Endothelial cell of umbilical vein (primary cell): ENCODE measurements at regions not wholly inside any gene's neighbourhood (a gene's known extent, or its start where the extent isn't known, plus 50 kb on each side); places are given as distances from the start of the nearest gene placed in this dataset.

ENCODE experiments used
- BruUV-seq: library from RNA; stranded (reverse); fragments of 400-500 nt; replicated peaks from 2 replicates; lab custom pipeline; 2021; lab: Mats Ljungman, UMichigan
- CTCF ChIA-PET: fragments of 300-600, 350-600 bp; sonication (Branson Sonifier 250); formaldehyde crosslinking; loops from one replicate; lab custom pipeline; 2021; ENCODE audit warnings: antibody characterized with exemption, inconsistent platforms; lab: Charles Lee
- POLR2A ChIA-PET: fragments of 300-600, 350-600 bp; sonication (Branson Sonifier 250); formaldehyde crosslinking; loops from one replicate; lab custom pipeline; 2021; ENCODE audit warnings: antibody characterized with exemption, inconsistent platforms; lab: Charles Lee
- DNase-seq: peaks from one replicate; pipeline ENCODE4 v3.0.0-alpha.2; 2011; ENCODE audit warnings: low read depth, low spot score
- FAIRE-seq: peaks from 2 replicates; lab custom pipeline; 2011; peaks lifted over from hg19 to GRCh38; lab: Jason Lieb, UNC
- H2AFZ ChIP-seq: 2 replicates; pipeline ENCODE4 v1.6.0; 2012; ENCODE audit warnings: low read depth, low read length, control low read depth, inconsistent platforms
- H3K27ac ChIP-seq: 2 replicates; pipeline ENCODE4 v1.5.1; 2011; ENCODE audit warnings: low read depth, mild to moderate bottlenecking, control low read depth, low read length, moderate library complexity; ENCODE audit not compliant: insufficient read depth
- H3K27me3 ChIP-seq, 2 experiments: 2 replicates each; pipeline versions ENCODE4 v1.6.0 to v1.6.1; 2011; ENCODE audit warnings: low read length in 2 of 2, mixed read lengths in 1 of 2; ENCODE audit not compliant: control insufficient read depth in 2 of 2, insufficient read depth in 2 of 2
- H3K36me3 ChIP-seq, 2 experiments: 2 replicates in 1 of 2; 3 replicates in 1 of 2; pipeline ENCODE4 v1.5.1; 2011; ENCODE audit warnings: low read length in 2 of 2, mild to moderate bottlenecking in 1 of 2, moderate library complexity in 1 of 2; ENCODE audit not compliant: control insufficient read depth in 2 of 2, insufficient read depth in 2 of 2; ENCODE audit errors: extremely low read depth in 1 of 2
- H3K4me1 ChIP-seq: 3 replicates; pipeline ENCODE4 v1.5.1; 2011; ENCODE audit warnings: mild to moderate bottlenecking, low read length; ENCODE audit not compliant: control insufficient read depth, insufficient read depth; ENCODE audit errors: extremely low read depth
- H3K4me2 ChIP-seq: 2 replicates; pipeline ENCODE4 v1.6.1; 2011; ENCODE audit warnings: low read length, control low read depth, mixed read lengths; ENCODE audit not compliant: insufficient read depth
- H3K4me3 ChIP-seq, 3 experiments: fragments of 200-600 bp in 1 of 3; sonication (generic), shearing (Covaris generic) in 1 of 3; replicated peaks in 1 of 3; 2 replicates each; pipeline ENCODE4 v1.5.1; 2011 to 2016; ENCODE audit warnings: control low read depth in 3 of 3, low read length in 3 of 3, mild to moderate bottlenecking in 2 of 3, inconsistent platforms in 1 of 3, low read depth in 1 of 3, moderate library complexity in 1 of 3; ENCODE audit not compliant: insufficient read depth in 1 of 3
- H3K79me2 ChIP-seq: 2 replicates; pipeline ENCODE4 v1.6.0; 2012; ENCODE audit warnings: low read length, inconsistent platforms; ENCODE audit not compliant: control insufficient read depth, insufficient read depth
- H3K9ac ChIP-seq: replicated peaks from 2 replicates; pipeline ENCODE3; 2011; ENCODE audit warnings: low read length, control low read depth; ENCODE audit not compliant: insufficient read depth; ENCODE audit errors: extremely low read depth
- H3K9me1 ChIP-seq: replicated peaks from 3 replicates; pipeline ENCODE4 v1.6.0; 2011; ENCODE audit warnings: mild to moderate bottlenecking, low read length; ENCODE audit not compliant: control insufficient read depth, insufficient read depth; ENCODE audit errors: extremely low read depth
- H3K9me3 ChIP-seq: replicated peaks from 2 replicates; pipeline ENCODE4 v1.5.1; 2012; ENCODE audit warnings: low read length, inconsistent platforms; ENCODE audit not compliant: control insufficient read depth, insufficient read depth
- H4K20me1 ChIP-seq: replicated peaks from 2 replicates; pipeline ENCODE3; 2011; ENCODE audit warnings: mild to moderate bottlenecking, low read length; ENCODE audit not compliant: control insufficient read depth, insufficient read depth; ENCODE audit errors: extremely low read depth
- EZH2 ChIP-seq: IDR thresholded peaks from 2 replicates; pipeline ENCODE4 v1.6.1; 2012; ENCODE audit warnings: borderline replicate concordance, low read depth, mild to moderate bottlenecking, moderate library complexity, low read length, inconsistent platforms; ENCODE audit not compliant: severe bottlenecking
- FOS ChIP-seq: IDR thresholded peaks from 2 replicates; pipeline ENCODE4 v1.6.1; 2011; ENCODE audit warnings: mild to moderate bottlenecking, low read length, moderate library complexity, borderline replicate concordance; ENCODE audit not compliant: insufficient read depth
- GATA2 ChIP-seq: IDR thresholded peaks from 2 replicates; pipeline ENCODE4 v1.7.0; 2011; ENCODE audit warnings: low read depth, mild to moderate bottlenecking, moderate library complexity, mixed read lengths, low read length; ENCODE audit not compliant: insufficient read length, insufficient read depth
- JUN ChIP-seq: IDR thresholded peaks from 2 replicates; pipeline ENCODE4 v1.6.1; 2011; ENCODE audit warnings: borderline replicate concordance, low read depth; ENCODE audit not compliant: insufficient read length, insufficient read depth
- MYC ChIP-seq: IDR thresholded peaks from one replicate; pipeline ENCODE4 v1.6.1; 2011; ENCODE audit warnings: mild to moderate bottlenecking, low read depth, low read length
- POLR2A ChIP-seq: IDR thresholded peaks from 2 replicates; pipeline ENCODE4 v1.6.1; 2012; ENCODE audit warnings: low read depth, mild to moderate bottlenecking, control low read depth, low read length
- POLR2AphosphoS5 ChIP-seq: IDR thresholded peaks from 2 replicates; pipeline ENCODE4 v1.6.1; 2012; ENCODE audit warnings: low read depth, mild to moderate bottlenecking, control low read depth, low read length, moderate library complexity; ENCODE audit not compliant: insufficient read depth
- dilution Hi-C: fragments of 300-500 bp; cut with MboI; formaldehyde crosslinking; loops from one replicate; pipeline ENCODE4 v1.15.0; 2019; ENCODE audit warnings: low sequenced_read_pairs; ENCODE audit not compliant: extremely low pct_ligation_motif_present
- intact Hi-C: fragments of 100-400 bp; cut with micrococcal nuclease; formaldehyde crosslinking; loops from one replicate; pipeline ENCODE4 v1.10.0; 2022
- TF ChIP-seq, protein P1 (sequence below): IDR thresholded peaks from 2 replicates; pipeline ENCODE4 v1.6.1; 2011; ENCODE audit not compliant: insufficient read depth, insufficient read length
- TF ChIP-seq, protein P2 (sequence below), 2 donors: IDR thresholded peaks; 1 replicate in 1 of 2; 2 replicates in 1 of 2; pipeline ENCODE4 v1.5.1; 2011; ENCODE audit warnings: low read length in 2 of 2, mild to moderate bottlenecking in 2 of 2, moderate library complexity in 2 of 2, control low read depth in 1 of 2, inconsistent platforms in 1 of 2, low read depth in 1 of 2; ENCODE audit not compliant: insufficient read depth in 1 of 2; ENCODE audit errors: extremely low read depth in 1 of 2

DNA sequence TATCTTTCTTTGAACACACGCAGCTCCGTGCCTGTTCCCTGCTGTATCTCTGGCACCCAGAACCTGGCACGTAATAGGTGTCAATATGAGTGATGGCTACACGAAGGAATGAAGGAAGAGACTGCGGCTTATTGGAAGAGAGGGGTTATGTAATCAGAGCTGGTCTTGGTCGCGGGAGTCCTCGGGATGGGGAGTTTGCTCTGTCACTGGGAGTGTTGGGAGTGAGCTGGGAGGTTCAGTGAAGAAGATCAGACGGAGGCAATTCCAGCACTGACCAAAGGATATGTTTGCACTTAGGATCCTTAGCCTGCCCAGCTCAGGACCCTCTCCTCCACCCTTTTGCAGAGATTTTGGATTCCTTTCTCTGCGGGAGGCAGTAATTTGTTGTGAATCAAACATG, 709.1 kb downstream of the PTPRU start:
- no peaks in the 10 kb centered on the region for H3K4me1 ChIP-seq
- no TSS peak for BruUV-seq
- H2AFZ ChIP-seq, result no peak overlapping the region
- H3K27me3 ChIP-seq, result no peaks in the 10 kb centered on the region
- H3K36me3 ChIP-seq, result no peaks in the 10 kb centered on the region
- H4K20me1 ChIP-seq, result no peaks in the 10 kb centered on the region
- no peak for FAIRE-seq
- no peak overlapping the region for H3K4me3 ChIP-seq
- TF ChIP-seq POLR2AphosphoS5, result no peak
- no peak for TF ChIP-seq POLR2A
- TF ChIP-seq EZH2, result no peak
- TF ChIP-seq GATA2, result no peak
- TF ChIP-seq MYC, result no peak
- TF ChIP-seq, protein P1, sequence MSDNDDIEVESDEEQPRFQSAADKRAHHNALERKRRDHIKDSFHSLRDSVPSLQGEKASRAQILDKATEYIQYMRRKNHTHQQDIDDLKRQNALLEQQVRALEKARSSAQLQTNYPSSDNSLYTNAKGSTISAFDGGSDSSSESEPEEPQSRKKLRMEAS, result no peak
- TF ChIP-seq FOS, result no peak
- TF ChIP-seq, protein P2, sequence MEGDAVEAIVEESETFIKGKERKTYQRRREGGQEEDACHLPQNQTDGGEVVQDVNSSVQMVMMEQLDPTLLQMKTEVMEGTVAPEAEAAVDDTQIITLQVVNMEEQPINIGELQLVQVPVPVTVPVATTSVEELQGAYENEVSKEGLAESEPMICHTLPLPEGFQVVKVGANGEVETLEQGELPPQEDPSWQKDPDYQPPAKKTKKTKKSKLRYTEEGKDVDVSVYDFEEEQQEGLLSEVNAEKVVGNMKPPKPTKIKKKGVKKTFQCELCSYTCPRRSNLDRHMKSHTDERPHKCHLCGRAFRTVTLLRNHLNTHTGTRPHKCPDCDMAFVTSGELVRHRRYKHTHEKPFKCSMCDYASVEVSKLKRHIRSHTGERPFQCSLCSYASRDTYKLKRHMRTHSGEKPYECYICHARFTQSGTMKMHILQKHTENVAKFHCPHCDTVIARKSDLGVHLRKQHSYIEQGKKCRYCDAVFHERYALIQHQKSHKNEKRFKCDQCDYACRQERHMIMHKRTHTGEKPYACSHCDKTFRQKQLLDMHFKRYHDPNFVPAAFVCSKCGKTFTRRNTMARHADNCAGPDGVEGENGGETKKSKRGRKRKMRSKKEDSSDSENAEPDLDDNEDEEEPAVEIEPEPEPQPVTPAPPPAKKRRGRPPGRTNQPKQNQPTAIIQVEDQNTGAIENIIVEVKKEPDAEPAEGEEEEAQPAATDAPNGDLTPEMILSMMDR (IDR thresholded peaks at IDR 0.05; ENCODE audit: extremely low read depth in 1 of 2, insufficient read depth in 1 of 2, low read depth in 1 of 2, low read length in 2 of 2), result no peak
- TF ChIP-seq JUN, result no peak
- intact Hi-C loops (no loop called here), dilution Hi-C loops (no loop called here)
- no peak for DNase-seq
- POLR2A ChIA-PET, result no interaction called here
- no peak overlapping the region for H3K9ac ChIP-seq
- H3K4me2 ChIP-seq, result no peak overlapping the region
- CTCF ChIA-PET, result no interaction called here
- no peaks in the 10 kb centered on the region for H3K9me1 ChIP-seq
- no peaks in the 10 kb centered on the region for H3K79me2 ChIP-seq
- no peak overlapping the region for H3K27ac ChIP-seq
- H3K9me3 ChIP-seq, result no peaks in the 10 kb centered on the region
